GM21529 (cell line): ENCODE measurements at regions not wholly inside any gene's neighbourhood (a gene's known extent, or its start where the extent isn't known, plus 50 kb on each side); places are given as distances from the start of the nearest gene placed in this dataset.
A peak's percentile ranks its signal among the peaks of the same experiment; 100 is the strongest.

ENCODE experiments used
- ATAC-seq: cut with Tn5 transposase; IDR thresholded peaks from one replicate; pipeline ENCODE4 v1.9.1; 2021; ENCODE audit not compliant: unreplicated experiment

GRCh38 chr4:108567831-108568230 is 52.5 kb upstream of the RPL34 start:
- ATAC-seq: no peak

DNA sequence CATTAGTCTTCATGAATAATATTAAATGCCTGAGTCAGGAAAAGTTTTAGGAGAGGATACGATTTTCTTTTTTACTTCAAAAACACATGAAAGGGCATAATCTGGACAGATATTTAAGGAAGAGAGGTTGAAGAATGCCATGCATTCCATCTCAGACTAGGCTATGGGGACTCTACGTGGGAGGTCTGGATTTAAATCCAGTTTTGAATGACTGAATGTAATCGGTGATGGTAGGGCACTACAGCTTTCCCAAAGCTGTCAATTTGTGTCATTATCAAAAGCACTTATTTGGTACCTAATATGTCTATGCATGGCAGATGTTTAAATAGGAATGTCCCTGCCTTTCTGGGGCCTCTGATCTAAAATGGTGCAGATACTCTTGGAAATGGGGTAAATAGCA is 59.3 kb upstream of the RPL34 start:
- ATAC-seq: no peak

GRCh38 chr4:108560616-108561015 is 59.8 kb upstream of the RPL34 start:
- ATAC-seq: no peak

DNA sequence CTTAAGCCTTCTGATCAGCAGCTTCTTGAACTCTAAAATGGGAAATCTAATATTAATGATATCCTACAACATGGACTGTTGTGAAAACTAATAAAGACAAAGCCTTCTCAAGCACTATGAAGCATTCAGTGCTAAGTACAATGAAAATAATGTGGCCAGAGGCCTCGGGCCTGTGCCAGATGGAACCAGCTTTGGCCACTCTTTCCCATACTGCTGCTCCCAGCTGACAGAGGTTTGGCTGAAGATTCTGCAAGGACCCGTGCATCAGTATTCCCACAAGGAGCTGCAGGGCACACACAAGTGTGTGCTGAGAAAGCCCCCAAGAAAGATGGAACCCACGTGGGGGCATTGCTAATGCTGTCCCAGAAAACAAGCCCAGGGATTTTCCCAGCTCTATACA is 60.5 kb upstream of the RPL34 start:
- ATAC-seq: no peak

DNA sequence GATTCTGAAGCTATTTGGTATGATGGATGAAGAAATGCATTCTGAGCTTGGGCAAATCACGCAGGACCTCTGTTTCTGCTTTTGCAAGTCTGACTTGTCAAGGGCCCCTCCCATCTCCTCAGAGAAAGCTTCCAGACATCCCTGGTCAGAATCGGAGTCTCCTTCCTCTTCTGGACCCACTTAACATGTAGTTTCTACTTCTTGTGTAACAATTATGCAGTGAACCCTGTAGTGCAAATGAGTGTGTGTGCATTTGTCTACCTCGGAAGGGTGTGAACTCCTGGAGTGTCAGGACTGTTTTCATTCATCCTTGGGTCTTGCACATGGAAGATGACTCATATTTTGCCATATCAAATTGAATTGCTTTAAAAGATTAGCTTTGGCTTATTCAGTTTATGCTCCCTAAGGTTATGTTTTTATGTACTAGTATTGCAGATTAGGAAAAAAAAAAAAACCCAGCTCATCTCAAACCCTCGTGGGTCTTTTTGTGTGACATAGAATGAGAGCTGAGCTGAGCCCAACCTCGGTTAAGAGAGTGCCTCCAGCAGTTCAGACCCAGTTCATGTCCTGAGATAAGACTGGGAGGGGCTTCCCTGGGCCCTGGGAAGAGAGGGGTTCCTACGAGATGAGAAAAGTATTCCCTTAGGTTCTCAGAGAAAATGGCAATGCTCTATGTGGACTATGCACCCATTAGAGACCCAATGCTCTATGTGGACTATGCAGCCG is 61.1 kb upstream of the RPL34 start:
- no peak for ATAC-seq

- ATAC-seq: peak; percentile 70
Measured at GRCh38 chr4:108556588-108557200, 63.7 kb upstream of the RPL34 start.

- ATAC-seq: no peak
Measured at GRCh38 chr4:108556166-108556565, 64.2 kb upstream of the RPL34 start.

GRCh38 chr4:108555701-108556100 is 64.7 kb upstream of the RPL34 start:
- no peak for ATAC-seq

GRCh38 chr4:108547682-108548081 is 72.7 kb upstream of the RPL34 start:
- no peak for ATAC-seq

GRCh38 chr4:108546728-108547127 is 73.6 kb upstream of the RPL34 start:
- ATAC-seq: no peak

DNA sequence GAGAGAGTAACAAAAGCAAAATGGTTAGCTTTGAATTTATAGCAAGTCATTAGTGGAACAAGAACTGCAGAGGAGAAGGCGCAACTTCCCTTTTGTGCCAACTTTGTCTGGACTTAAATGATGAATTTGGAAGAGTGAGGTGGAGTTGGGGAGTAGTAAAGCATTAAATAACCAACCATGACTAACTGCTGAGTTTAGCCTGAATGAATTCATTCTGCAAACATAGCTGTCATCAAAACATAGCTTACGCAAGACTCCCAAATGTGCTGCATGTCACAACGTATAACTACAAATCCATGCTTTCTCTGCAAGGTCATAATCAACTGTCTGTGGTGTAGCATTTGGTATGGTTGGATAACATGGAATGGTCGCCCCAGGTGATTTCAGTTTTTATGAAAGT is 75.9 kb upstream of the RPL34 start:
- ATAC-seq: no peak

GRCh38 chr4:108543359-108543968 is 76.9 kb upstream of the RPL34 start:
- ATAC-seq: no peak

GRCh38 chr4:108540536-108540935 is 79.8 kb upstream of the RPL34 start:
- no peak for ATAC-seq

GRCh38 chr4:108536577-108536976 is 83.8 kb upstream of the RPL34 start:
- no peak for ATAC-seq

DNA sequence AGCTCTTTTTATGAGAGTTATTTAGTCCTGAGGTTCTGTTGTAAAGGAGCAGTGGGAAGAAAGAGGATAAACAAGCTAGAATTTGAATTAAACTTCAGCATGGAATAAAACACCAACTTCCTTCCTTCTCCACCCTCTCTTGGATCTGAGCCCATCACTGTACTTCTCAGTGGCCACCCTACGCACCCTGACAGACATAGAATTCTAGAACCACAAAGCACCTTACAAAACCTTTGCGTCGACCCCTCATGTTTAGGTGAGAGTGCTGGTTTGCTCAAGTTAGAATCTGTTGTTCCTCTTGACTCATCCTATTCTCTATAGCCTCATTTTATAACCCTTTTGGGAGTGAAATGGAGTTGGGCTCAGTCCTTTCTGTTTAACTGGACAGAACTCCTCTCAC is 84.6 kb upstream of the RPL34 start:
- no peak for ATAC-seq

GRCh38 chr4:108533876-108534275 is 86.5 kb upstream of the RPL34 start:
- ATAC-seq: no peak

DNA sequence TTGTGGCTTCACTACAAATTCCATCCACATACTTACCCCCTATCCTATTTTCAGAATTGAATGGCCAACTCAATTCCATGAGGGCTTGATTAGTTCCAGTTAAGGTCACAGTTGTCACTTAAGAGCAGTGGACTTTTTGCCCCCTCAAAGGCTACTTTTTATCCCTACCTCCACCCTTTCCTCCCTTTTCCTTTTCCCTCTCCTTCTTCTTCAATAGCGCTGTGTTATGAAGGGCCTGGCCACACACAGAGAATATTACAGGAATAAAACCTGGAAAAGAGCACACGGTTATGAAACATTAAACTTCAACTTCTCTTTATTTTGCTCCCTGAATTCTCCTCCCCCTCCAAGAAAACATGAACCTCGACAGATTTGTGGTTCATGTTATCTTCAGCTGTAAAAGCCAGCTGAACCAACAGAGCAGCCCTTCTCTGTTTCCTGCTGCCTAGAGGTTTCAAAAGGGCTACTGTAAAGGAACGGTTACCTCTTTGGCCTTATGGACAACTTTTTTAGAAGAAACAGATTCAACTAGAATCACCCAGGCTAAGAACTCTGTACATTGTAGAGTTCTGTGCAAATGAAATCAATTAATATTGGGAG is 87.0 kb upstream of the RPL34 start:
- ATAC-seq: no peak

GRCh38 chr4:108532738-108533137 is 87.6 kb upstream of the RPL34 start:
- ATAC-seq: no peak

DNA sequence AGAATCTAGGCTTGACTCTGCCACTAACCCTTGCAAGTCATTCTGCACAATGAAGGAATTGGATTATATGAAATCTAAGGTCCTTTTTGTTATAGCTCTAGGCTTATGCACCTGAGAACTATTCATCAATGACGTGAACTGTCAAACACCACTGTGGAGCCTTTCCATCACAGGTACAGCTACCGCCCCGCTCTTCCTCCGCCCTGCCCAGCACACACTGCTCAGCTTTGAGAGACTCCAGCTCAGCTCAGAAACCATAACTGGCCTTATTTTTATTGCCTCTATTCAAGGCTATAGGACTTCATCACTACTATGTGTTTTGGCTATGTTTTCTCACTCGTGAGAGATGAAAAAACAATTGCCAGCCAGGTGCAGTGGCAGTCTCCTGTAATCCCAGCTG is 88.2 kb upstream of the RPL34 start:
- ATAC-seq: no peak

- ATAC-seq: no peak
Measured at GRCh38 chr4:108531461-108531860, 88.9 kb upstream of the RPL34 start.

DNA sequence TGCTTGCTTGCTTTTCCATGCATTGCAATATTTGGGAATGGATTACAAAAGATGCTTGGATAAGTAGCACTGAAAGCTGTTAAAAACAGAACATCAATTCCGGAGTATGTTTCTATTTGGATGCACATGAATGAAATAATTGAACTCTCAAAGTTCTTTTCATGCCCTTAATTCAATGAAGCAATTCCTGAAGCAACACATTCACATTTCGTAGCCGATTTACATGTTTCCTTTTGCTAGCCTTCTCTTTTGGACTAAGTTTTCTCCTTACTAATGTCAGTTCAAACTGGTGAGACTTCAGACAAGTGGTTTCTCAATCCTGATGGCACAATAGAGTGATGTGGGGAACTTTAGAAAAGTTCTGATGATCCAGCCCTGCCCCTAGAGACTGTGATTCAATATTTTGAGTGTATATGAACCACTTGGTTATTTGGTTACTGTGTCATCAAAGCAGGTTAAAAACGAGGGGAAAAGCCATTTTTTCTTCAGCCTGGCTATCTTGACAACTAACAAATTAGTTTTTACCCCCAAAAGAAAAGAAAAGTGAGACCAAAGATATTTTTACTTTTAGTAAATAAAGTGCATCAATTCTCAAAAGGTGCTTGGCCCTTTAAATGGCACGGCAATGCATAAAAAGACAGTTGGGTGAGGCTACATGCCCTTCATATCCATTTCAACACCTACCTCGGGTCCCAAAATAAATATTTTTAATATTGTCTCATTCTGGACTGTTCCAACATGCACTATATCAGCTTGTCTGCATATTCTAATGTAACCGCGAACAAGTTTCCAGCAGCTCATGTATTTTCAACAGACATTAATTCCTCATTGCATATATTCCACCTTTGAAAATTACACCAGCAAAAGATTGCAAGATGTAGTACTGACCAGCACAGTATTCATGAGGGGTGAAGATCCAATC is 90.1 kb upstream of the RPL34 start:
- ATAC-seq: no peak
